Heart right ventricle (tissue), 16 donors: ENCODE measurements at regions not wholly inside any gene's neighbourhood (a gene's known extent, or its start where the extent isn't known, plus 50 kb on each side); places are given as distances from the start of the nearest gene placed in this dataset.

Experiments used
- ATAC-seq, 8 donors: fragments of 200-7000 bp; cut with Tn5 transposase; one replicate each; pipeline ENCODE4 v1.9.1; 2020; ENCODE audit warnings: mild to moderate bottlenecking in 8 of 8, moderate library complexity in 8 of 8, moderate number of reproducible peaks in 1 of 8
- DNase-seq, 2 donors: peaks; one replicate each; pipeline ENCODE4 v3.0.0-alpha.2; 2020
- H3K27ac ChIP-seq, 10 donors: fragments of 200-600 bp; sonication (generic) in 2 of 10; one replicate each; pipeline versions ENCODE4 v1.5.0 to v1.8.0; 2020 to 2022; ENCODE audit warnings: mild to moderate bottlenecking in 3 of 10
- H3K27me3 ChIP-seq, 7 donors: fragments of 200-600 bp; one replicate each; pipeline ENCODE4 v1.8.0; 2021 to 2022; ENCODE audit warnings: mild to moderate bottlenecking in 2 of 7
- H3K36me3 ChIP-seq, 9 donors: fragments of 200-600 bp; sonication (generic) in 1 of 9; one replicate each; pipeline versions ENCODE4 v1.5.0 to v1.8.0; 2020 to 2022; ENCODE audit warnings: mild to moderate bottlenecking in 2 of 9
- H3K4me1 ChIP-seq, 9 donors: fragments of 200-600 bp; sonication (generic) in 1 of 9; one replicate each; pipeline versions ENCODE4 v1.5.0 to v1.8.0; 2020 to 2022; ENCODE audit warnings: mild to moderate bottlenecking in 4 of 9
- H3K4me3 ChIP-seq, 10 donors: fragments of 200-600 bp; sonication (generic) in 2 of 10; one replicate each; pipeline versions ENCODE4 v1.5.0 to v1.8.0; 2020 to 2022; ENCODE audit warnings: mild to moderate bottlenecking in 7 of 10, moderate library complexity in 2 of 10
- H3K9me3 ChIP-seq, 11 donors: fragments of 200-600 bp in 10 of 11; sonication (generic) in 2 of 11; one replicate each; pipeline versions ENCODE4 v1.5.0 to v1.8.0; 2013 to 2022; ENCODE audit warnings: mild to moderate bottlenecking in 2 of 11, control low read depth in 1 of 11, moderate library complexity in 1 of 11
- WGBS, 2 donors: extraction: QIAGEN DNeasy Blood & Tissue Kit; methylation state at CpG; one replicate each; pipeline ENCODE4 v1.1.7; 2013; ENCODE audit warnings: inconsistent platforms in 1 of 2; 5-methylcytosine and 5-hydroxymethylcytosine counted together
- intact Hi-C, 10 donors: fragments of 100-400 bp; cut with DNase I; formaldehyde crosslinking; loops; one replicate each; pipeline versions ENCODE4 v1.11.1 to v1.14.2; 2022
- TF ChIP-seq, protein P1 (sequence below), 9 donors: fragments of 200-600 bp; sonication (generic) in 2 of 9; IDR thresholded peaks; one replicate each; pipeline versions ENCODE4 v1.5.0 to v1.8.0; 2021 to 2022; ENCODE audit warnings: antibody characterized with exemption in 9 of 9, mild to moderate bottlenecking in 5 of 9, moderate library complexity in 1 of 9
- donor health status: Arrhythmogenic right ventricular cardiomyopathy.
- donor health status: ischemic (EF 13 %, LVEDD 7.1; RV severe dilation, severe dysfunction).
- donor health status: healthy with polysubstance abuse.
- donor health status: DM: no; HTN: yes; CAD: no.
- donor health status: DM: no; HTN: no; CAD: no.
- donor health status: ischemic (EF 25% LVEDD 6.9; RV normal size, moderate dysfunction).
- donor health status: ischemic (EF 25% LVEDD 5.7; RV mildly dilated, moderate dysfunction).
- donor health status: healthy.
- donor health status: DM: yes; HTN: yes; CAD: no.
- donor health status: Ischemic cardiomyopathy.
- donor health status: ischemic (EF 35%, LVEDD 5.7; RV mildly dilated, moderate dysfunction).
- donor health status: nonischemic (EF 11% LVEDD 7.7; RV severe dilation, severe dysfunction).
- donor health status: DM: yes; HTN: yes; CAD: no.
- donor health status: PGD.
- donor health status: ischemic (EF 29% LVEDD 5.4; RV normal size, mild dysfunction).
- donor health status: nonischemic (EF 23%, LVEDD 6.1; RV moderate dilation, normal function).

DNA sequence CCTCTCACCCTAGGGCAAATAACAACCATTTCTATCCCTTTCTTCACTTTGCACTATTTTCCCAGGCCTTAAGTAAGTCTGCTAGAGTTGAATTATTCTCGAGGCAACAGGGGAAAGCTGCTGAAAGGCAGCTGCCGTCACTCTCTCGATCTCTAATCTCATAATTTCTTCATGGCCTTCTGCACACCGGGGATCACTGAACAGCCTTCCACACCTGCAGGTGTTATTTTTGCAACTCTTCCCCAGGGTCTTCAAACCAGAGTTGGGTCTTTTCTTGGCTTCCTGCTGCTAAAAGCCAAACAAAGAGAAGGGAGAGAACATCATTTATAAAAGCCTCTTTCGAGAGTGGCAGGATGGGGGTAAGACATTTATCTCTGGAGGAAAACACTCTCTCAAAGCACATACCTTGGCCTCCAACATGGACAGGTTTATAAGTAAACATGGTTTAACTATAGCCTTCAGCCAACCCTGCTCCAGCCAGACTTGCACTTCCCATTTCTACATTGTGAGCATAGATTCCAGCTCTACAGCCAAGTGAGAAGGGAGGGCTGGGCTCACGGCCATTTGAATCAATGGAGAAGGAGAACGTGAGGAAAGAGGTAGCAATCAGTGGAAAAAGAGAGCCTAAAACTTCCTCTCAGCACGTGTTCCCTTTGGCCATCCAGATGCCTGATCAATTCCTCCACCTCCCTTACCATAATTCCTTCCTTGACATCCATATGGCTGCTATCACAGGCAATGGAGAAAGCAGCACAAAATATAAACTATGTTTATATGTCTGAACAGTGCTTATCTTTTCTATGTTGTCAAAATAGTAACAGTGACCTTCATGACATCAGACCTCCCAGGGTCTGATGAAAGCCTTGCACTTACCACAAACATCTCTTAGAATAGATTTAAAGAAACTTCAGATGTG, 464.9 kb downstream of the TLE1 start:
- peak in 1 of 8 donors; percentile 16 for ATAC-seq
- Histone ChIP-seq H3K27ac (no peak overlapping the region), H3K4me1 (peaks cover 0 to 8% (median 0%) of the 10 kb centered on the region in 9 donors), H3K4me3 (no peak overlapping the region), H3K36me3 (no peaks in the 10 kb centered on the region), H3K27me3 (no peaks in the 10 kb centered on the region), H3K9me3 (no peaks in the 10 kb centered on the region)
- intact Hi-C loops: no loop called here
- DNase-seq: no peak
- 22 to 28% methylated on average over 8 of the region's 8 CpGs for WGBS, 2 donors
- TF ChIP-seq, protein P1, sequence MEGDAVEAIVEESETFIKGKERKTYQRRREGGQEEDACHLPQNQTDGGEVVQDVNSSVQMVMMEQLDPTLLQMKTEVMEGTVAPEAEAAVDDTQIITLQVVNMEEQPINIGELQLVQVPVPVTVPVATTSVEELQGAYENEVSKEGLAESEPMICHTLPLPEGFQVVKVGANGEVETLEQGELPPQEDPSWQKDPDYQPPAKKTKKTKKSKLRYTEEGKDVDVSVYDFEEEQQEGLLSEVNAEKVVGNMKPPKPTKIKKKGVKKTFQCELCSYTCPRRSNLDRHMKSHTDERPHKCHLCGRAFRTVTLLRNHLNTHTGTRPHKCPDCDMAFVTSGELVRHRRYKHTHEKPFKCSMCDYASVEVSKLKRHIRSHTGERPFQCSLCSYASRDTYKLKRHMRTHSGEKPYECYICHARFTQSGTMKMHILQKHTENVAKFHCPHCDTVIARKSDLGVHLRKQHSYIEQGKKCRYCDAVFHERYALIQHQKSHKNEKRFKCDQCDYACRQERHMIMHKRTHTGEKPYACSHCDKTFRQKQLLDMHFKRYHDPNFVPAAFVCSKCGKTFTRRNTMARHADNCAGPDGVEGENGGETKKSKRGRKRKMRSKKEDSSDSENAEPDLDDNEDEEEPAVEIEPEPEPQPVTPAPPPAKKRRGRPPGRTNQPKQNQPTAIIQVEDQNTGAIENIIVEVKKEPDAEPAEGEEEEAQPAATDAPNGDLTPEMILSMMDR (IDR thresholded peaks at IDR 0.05): no peak

DNA sequence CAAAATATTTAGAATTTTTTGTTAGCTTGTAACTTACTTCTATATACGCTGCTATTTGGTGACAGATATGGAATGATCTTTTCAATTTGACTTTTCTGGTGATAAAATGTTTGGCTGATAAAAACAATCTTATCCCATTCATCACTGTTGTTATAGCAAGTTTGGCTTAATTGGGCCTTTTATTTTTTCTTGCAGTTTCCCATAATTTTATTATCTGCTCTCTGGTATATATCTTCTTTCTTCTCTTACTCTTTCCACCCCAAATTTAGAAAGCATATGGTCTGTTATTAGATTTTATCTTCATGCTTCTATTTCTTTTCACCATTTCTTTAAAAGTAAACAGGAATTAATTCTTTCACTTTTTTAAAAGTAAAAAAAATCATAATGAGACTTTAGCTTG, 474.4 kb downstream of the TLE1 start:
- TF ChIP-seq, protein P1 (IDR thresholded peaks at IDR 0.05): no peak
- ATAC-seq (no peak), DNase-seq (no peak)
- WGBS, 2 donors: 90 to 93% methylated on average over 1 of the region's 1 CpG
- Histone ChIP-seq H3K4me3 (no peak overlapping the region), H3K27me3 (no peaks in the 10 kb centered on the region), H3K36me3 (no peaks in the 10 kb centered on the region), H3K27ac (no peak overlapping the region), H3K9me3 (peaks cover 0 to 14% (median 0%) of the 10 kb centered on the region in 11 donors), H3K4me1 (no peaks in the 10 kb centered on the region)
- intact Hi-C loops: no loop called here

DNA sequence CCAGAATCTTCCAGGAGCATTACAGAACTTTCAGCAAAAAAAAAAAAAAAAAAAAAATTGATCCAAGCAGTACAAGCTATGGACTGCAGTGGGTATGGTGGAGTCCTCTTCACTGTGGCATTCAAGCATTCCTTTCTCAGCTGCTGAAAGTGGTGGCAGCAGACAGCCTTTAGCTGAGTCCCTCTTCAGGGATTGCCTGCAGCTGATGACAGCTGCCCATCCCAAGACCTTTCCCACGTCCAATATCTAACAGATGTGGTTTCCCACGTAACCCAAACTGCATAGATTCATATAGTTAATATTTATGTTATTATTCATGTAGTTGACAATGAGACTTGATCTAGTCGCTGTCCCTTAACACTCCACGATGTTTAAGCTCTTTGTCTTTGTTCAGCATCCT, 475.9 kb downstream of the TLE1 start:
- WGBS, 2 donors: 68 to 84% methylated on average over 4 of the region's 4 CpGs
- H3K4me3 ChIP-seq: no peak overlapping the region
- H3K27ac ChIP-seq: no peak overlapping the region
- H3K4me1 ChIP-seq: no peaks in the 10 kb centered on the region
- peaks cover 0 to 14% (median 0%) of the 10 kb centered on the region in 11 donors for H3K9me3 ChIP-seq
- intact Hi-C loops: no loop called here
- ATAC-seq (no peak), DNase-seq (no peak)
- TF ChIP-seq, protein P1 (IDR thresholded peaks at IDR 0.05): no peak
- H3K36me3 ChIP-seq: no peaks in the 10 kb centered on the region
- no peaks in the 10 kb centered on the region for H3K27me3 ChIP-seq

DNA sequence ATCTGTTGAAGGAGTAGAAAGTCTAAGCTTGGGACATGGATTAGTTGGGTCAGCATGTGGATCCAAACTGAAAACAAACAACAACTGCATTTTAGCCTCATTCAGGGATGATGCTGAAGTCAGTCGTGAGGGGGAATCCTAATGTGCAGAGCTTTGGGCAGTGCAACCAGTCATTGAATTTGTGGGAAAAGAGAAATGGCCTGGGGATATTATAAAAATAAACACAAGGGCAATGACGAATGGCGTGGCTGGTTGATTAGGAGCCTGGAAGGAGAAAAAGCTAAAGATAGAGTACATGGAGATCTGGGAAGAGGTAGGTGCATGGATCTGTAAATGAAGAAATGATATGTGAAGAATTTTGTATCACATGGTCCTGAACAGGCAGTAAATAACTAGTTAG, 477.6 kb downstream of the TLE1 start:
- TF ChIP-seq, protein P1 (IDR thresholded peaks at IDR 0.05): no peak
- Histone ChIP-seq H3K27ac (no peak overlapping the region), H3K36me3 (no peaks in the 10 kb centered on the region), H3K4me3 (no peak overlapping the region), H3K9me3 (peaks cover 0 to 3% (median 0%) of the 10 kb centered on the region in 11 donors), H3K4me1 (no peaks in the 10 kb centered on the region), H3K27me3 (no peaks in the 10 kb centered on the region)
- intact Hi-C loops: no loop called here
- no peak for ATAC-seq
- 84 to 87% methylated on average over 3 of the region's 3 CpGs for WGBS, 2 donors
- DNase-seq: no peak
